H9 (cell line): ENCODE measurements at regions not wholly inside any gene's neighbourhood (a gene's known extent, or its start where the extent isn't known, plus 50 kb on each side); places are given as distances from the start of the nearest gene placed in this dataset.

Source experiments
- DNase-seq: peaks from one replicate; pipeline ENCODE4 v3.0.0-alpha.2; 2017
- H2AFZ ChIP-seq: one replicate; pipeline ENCODE4 v1.6.1; 2013; ENCODE audit warnings: mild to moderate bottlenecking, low read length, control low read depth, moderate library complexity
- H2AK5ac ChIP-seq: 2 replicates; pipeline ENCODE4 v1.6.1; 2013; ENCODE audit warnings: low read length, control low read depth, mixed read lengths; ENCODE audit not compliant: insufficient read length
- H2BK120ac ChIP-seq: one replicate; pipeline ENCODE4 v1.6.1; 2013; ENCODE audit warnings: low read depth, mild to moderate bottlenecking, low read length, control low read depth, inconsistent platforms; ENCODE audit not compliant: poor library complexity, severe bottlenecking
- H2BK12ac ChIP-seq: 2 replicates; pipeline ENCODE4 v1.6.1; 2013; ENCODE audit warnings: low read length, control low read depth, mixed read lengths, low read depth; ENCODE audit not compliant: insufficient read length
- H2BK15ac ChIP-seq: 2 replicates; pipeline ENCODE4 v1.6.1; 2013; ENCODE audit warnings: low read depth, low read length, control low read depth
- H2BK20ac ChIP-seq: one replicate; pipeline ENCODE4 v1.6.1; 2013; ENCODE audit warnings: low read depth, mild to moderate bottlenecking, low read length, control low read depth, inconsistent platforms; ENCODE audit not compliant: poor library complexity, severe bottlenecking
- H2BK5ac ChIP-seq: 2 replicates; pipeline ENCODE4 v1.6.1; 2013; ENCODE audit warnings: low read length, control low read depth, mixed read lengths; ENCODE audit not compliant: insufficient read length
- H3K14ac ChIP-seq: 2 replicates; pipeline ENCODE4 v1.6.1; 2013; ENCODE audit warnings: low read length, control low read depth; ENCODE audit not compliant: insufficient read depth
- H3K18ac ChIP-seq: 2 replicates; pipeline ENCODE4 v1.6.1; 2013; ENCODE audit warnings: low read depth, mild to moderate bottlenecking, mixed read lengths, low read length, control low read depth; ENCODE audit not compliant: insufficient read length
- H3K23ac ChIP-seq: 2 replicates; pipeline ENCODE4 v1.6.1; 2013; ENCODE audit warnings: low read length, control low read depth, mixed read lengths, low read depth; ENCODE audit not compliant: insufficient read length
- H3K23me2 ChIP-seq: 2 replicates; pipeline ENCODE4 v1.6.1; 2013; ENCODE audit warnings: low read depth, mild to moderate bottlenecking, mixed read lengths, low read length, control low read depth; ENCODE audit not compliant: insufficient read length, poor library complexity, severe bottlenecking
- H3K27ac ChIP-seq: 2 replicates; pipeline ENCODE4 v1.5.1; 2013; ENCODE audit warnings: low read length, control low read depth, mixed read lengths, low read depth; ENCODE audit not compliant: insufficient read length
- H3K27me3 ChIP-seq: 2 replicates; pipeline ENCODE4 v1.6.1; 2013; ENCODE audit warnings: low read length, control low read depth, inconsistent platforms; ENCODE audit not compliant: insufficient read depth
- H3K4ac ChIP-seq: 2 replicates; pipeline ENCODE4 v1.6.1; 2013; ENCODE audit warnings: low read depth, mild to moderate bottlenecking, control low read depth, inconsistent platforms, low read length, moderate library complexity
- H3K4me1 ChIP-seq: 2 replicates; pipeline ENCODE4 v1.6.1; 2013; ENCODE audit warnings: low read length, control low read depth, inconsistent platforms; ENCODE audit not compliant: insufficient read depth
- H3K4me2 ChIP-seq: 2 replicates; pipeline ENCODE4 v1.6.1; 2013; ENCODE audit warnings: low read length, control low read depth, mixed read lengths; ENCODE audit not compliant: insufficient read length, insufficient read depth
- H3K56ac ChIP-seq: 2 replicates; pipeline ENCODE4 v1.6.1; 2013; ENCODE audit warnings: low read depth, mild to moderate bottlenecking, mixed read lengths, low read length, control low read depth; ENCODE audit not compliant: insufficient read length
- H3K79me1 ChIP-seq: 2 replicates; pipeline ENCODE4 v1.6.1; 2013; ENCODE audit warnings: low read depth, mild to moderate bottlenecking, moderate library complexity, low read length, control low read depth, inconsistent platforms; ENCODE audit not compliant: insufficient read depth, poor library complexity, severe bottlenecking
- H3K79me2 ChIP-seq: 2 replicates; pipeline ENCODE4 v1.6.1; 2013; ENCODE audit warnings: low read length, control low read depth, inconsistent platforms; ENCODE audit not compliant: insufficient read depth
- H3K9ac ChIP-seq: 2 replicates; pipeline ENCODE4 v1.6.1; 2013; ENCODE audit warnings: low read length, control low read depth, mixed read lengths; ENCODE audit not compliant: insufficient read length; ENCODE audit errors: extremely low read depth
- H3K9me3 ChIP-seq: one replicate; pipeline ENCODE4 v1.6.1; 2013; ENCODE audit warnings: low read depth, low read length, inconsistent platforms; ENCODE audit not compliant: control insufficient read depth
- H3T11ph ChIP-seq: one replicate; pipeline ENCODE4 v1.6.1; 2013; ENCODE audit warnings: mild to moderate bottlenecking, low read length, control low read depth, inconsistent platforms
- H4K20me1 ChIP-seq: one replicate; pipeline ENCODE4 v1.6.1; 2013; ENCODE audit not compliant: control insufficient read depth, insufficient read length, insufficient read depth
- H4K5ac ChIP-seq: 2 replicates; pipeline ENCODE4 v1.6.1; 2013; ENCODE audit warnings: low read depth, mild to moderate bottlenecking, mixed read lengths, low read length, control low read depth; ENCODE audit not compliant: insufficient read length
- H4K8ac ChIP-seq: replicated peaks from 2 replicates; pipeline ENCODE4 v1.6.1; 2013; ENCODE audit warnings: low read length, control low read depth, mixed read lengths, low read depth; ENCODE audit not compliant: insufficient read length
- H4K91ac ChIP-seq: 2 replicates; pipeline ENCODE4 v1.6.1; 2013; ENCODE audit warnings: low read depth, mild to moderate bottlenecking, moderate library complexity, mixed read lengths, low read length, control low read depth; ENCODE audit not compliant: insufficient read length
- H3K27ac Mint-ChIP-seq, 3 experiments: 2 replicates in 2 of 3; 3 replicates in 1 of 3; pipeline ENCODE4 v1.8.0; 2020 to 2021; ENCODE audit warnings: mixed read lengths in 3 of 3, mild to moderate bottlenecking in 1 of 3, moderate library complexity in 1 of 3
- H3K27me3 Mint-ChIP-seq: 2 replicates; pipeline ENCODE4 v1.8.0; 2021; ENCODE audit warnings: low read depth, mild to moderate bottlenecking, moderate library complexity, mixed read lengths
- H3K36me3 Mint-ChIP-seq, 3 experiments: 2 replicates in 2 of 3; 3 replicates in 1 of 3; pipeline ENCODE4 v1.8.0; 2020 to 2021; ENCODE audit warnings: low read depth in 3 of 3, mixed read lengths in 3 of 3; ENCODE audit not compliant: insufficient read depth in 1 of 3
- H3K4me1 Mint-ChIP-seq, 2 experiments: 2 replicates each; pipeline ENCODE4 v1.8.0; 2020; ENCODE audit warnings: mixed read lengths in 2 of 2
- H3K4me3 Mint-ChIP-seq, 2 experiments: 2 replicates in 1 of 2; 3 replicates in 1 of 2; pipeline ENCODE4 v1.8.0; 2020 to 2021; ENCODE audit warnings: mild to moderate bottlenecking in 2 of 2, mixed read lengths in 2 of 2, moderate library complexity in 1 of 2
- H3K9me3 Mint-ChIP-seq, 2 experiments: 2 replicates in 1 of 2; 3 replicates in 1 of 2; pipeline ENCODE4 v1.8.0; 2020; ENCODE audit warnings: mild to moderate bottlenecking in 2 of 2, mixed read lengths in 2 of 2, moderate library complexity in 1 of 2
- WGBS: extraction: QIAGEN DNeasy Blood & Tissue Kit; methylation state at CpG from one replicate; pipeline ENCODE4 v1.1.7; 2013; ENCODE audit warnings: missing lambda C conversion rate, low lambda C conversion rate, mixed read lengths; ENCODE audit not compliant: insufficient read length; ENCODE audit errors: extremely low coverage; 5-methylcytosine and 5-hydroxymethylcytosine counted together
- TF ChIP-seq, protein P1 (sequence below): fragments of 200-600 bp; sonication (generic); conservative IDR thresholded peaks from 3 replicates; pipeline ENCODE4 v1.8.0; 2021; ENCODE audit warnings: antibody characterized with exemption, mild to moderate bottlenecking

DNA sequence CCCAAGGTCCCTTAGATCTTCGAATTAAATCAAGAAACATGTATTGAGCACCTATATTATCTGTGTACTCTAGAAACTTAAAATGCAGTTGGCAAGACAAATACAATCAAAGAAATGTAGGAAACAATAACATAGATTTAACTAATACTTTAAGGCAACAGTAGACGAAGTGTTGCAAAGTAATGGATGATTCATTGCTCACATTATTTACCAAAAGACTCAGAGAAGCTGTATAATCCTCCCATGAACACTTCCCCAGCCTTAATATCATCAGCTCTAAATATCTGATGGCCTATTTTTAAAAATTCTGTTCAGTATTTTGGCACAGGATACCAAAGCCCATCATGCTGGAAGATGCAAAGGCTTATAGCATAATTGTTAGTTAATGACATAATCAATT is 272.1 kb upstream of the TTC14 start:
- Mint-ChIP-seq H3K27ac (no peak overlapping the region), H3K4me1 (peaks cover 3 to 9% of the 10 kb centered on the region in 2 experiments; a peak in 3 of 4 replicates), H3K4me3 (no peak overlapping the region), H3K36me3 (no peaks in the 10 kb centered on the region), H3K27me3 (no peaks in the 10 kb centered on the region), H3K9me3 (no peaks in the 10 kb centered on the region; a peak in 1 of 5 replicates)
- Histone ChIP-seq H2AK5ac (no peak overlapping the region), H3K79me1 (no peaks in the 10 kb centered on the region), H3K9ac (no peak overlapping the region), H3K4me2 (no peak overlapping the region), H3K9me3 (no peaks in the 10 kb centered on the region), H3K27ac (no peak overlapping the region), H3K23ac (no peak overlapping the region), H3K4ac (no peak overlapping the region), H3K23me2 (no peaks in the 10 kb centered on the region), H4K20me1 (no peaks in the 10 kb centered on the region), H3K27me3 (no peaks in the 10 kb centered on the region), H3K56ac (no peak overlapping the region), H4K5ac (no peak overlapping the region), H4K8ac (no peak overlapping the region), H3K14ac (no peak overlapping the region), H3K18ac (no peak overlapping the region), H2BK120ac (no peak overlapping the region), H3K4me1 (no peaks in the 10 kb centered on the region; the same call in 1 of the 2 replicates), H3K79me2 (no peaks in the 10 kb centered on the region), H2BK5ac (no peak overlapping the region), H4K91ac (no peak overlapping the region), H2AFZ (no peak overlapping the region), H2BK20ac (no peak overlapping the region), H2BK12ac (no peak overlapping the region), H3T11ph (no peak overlapping the region), H2BK15ac (no peak overlapping the region)
- no peak for DNase-seq
- WGBS, result no CpG with 5 or more reads among the region's 2 CpGs
- TF ChIP-seq, protein P1, sequence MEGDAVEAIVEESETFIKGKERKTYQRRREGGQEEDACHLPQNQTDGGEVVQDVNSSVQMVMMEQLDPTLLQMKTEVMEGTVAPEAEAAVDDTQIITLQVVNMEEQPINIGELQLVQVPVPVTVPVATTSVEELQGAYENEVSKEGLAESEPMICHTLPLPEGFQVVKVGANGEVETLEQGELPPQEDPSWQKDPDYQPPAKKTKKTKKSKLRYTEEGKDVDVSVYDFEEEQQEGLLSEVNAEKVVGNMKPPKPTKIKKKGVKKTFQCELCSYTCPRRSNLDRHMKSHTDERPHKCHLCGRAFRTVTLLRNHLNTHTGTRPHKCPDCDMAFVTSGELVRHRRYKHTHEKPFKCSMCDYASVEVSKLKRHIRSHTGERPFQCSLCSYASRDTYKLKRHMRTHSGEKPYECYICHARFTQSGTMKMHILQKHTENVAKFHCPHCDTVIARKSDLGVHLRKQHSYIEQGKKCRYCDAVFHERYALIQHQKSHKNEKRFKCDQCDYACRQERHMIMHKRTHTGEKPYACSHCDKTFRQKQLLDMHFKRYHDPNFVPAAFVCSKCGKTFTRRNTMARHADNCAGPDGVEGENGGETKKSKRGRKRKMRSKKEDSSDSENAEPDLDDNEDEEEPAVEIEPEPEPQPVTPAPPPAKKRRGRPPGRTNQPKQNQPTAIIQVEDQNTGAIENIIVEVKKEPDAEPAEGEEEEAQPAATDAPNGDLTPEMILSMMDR, result no peak
